ENCODE measurements at regions not wholly inside any gene's neighbourhood (a gene's known extent, or its start where the extent isn't known, plus 50 kb on each side); places are given as distances from the start of the nearest gene placed in this dataset.

- no peak for TF ChIP-seq CTCF (conservative IDR thresholded peaks at IDR 0.05)
- no peak overlapping the region for H3K4me3 ChIP-seq (ENCODE audit: low read length)
- no peaks in the 10 kb centered on the region for H3K4me1 ChIP-seq (ENCODE audit: control insufficient read depth, insufficient read depth, low read length)
- Mint-ChIP-seq H3K36me3 (ENCODE audit: low read depth) (no peaks in the 10 kb centered on the region), H3K4me3 (no peak overlapping the region), H3K27me3 (ENCODE audit: insufficient read depth) (no peaks in the 10 kb centered on the region), H3K27ac (no peak overlapping the region), H3K9me3 (no peaks in the 10 kb centered on the region), H3K4me1 (no peaks in the 10 kb centered on the region)
- no peaks in the 10 kb centered on the region for H3K27me3 ChIP-seq (ENCODE audit: control insufficient read depth, insufficient read depth, low read length, poor library complexity, severe bottlenecking)
- no peaks in the 10 kb centered on the region for H3K9me3 ChIP-seq (ENCODE audit: control insufficient read depth, low read length)
- 98 to 100% methylated on average over 1 to 2 of the region's 2 CpGs for WGBS, 2 experiments (ENCODE audit: insufficient coverage in 1 of 2, insufficient read length in 1 of 2)
- H3K36me3 ChIP-seq (ENCODE audit: control insufficient read depth, insufficient read depth, low read length) = no peaks in the 10 kb centered on the region
- no peak for DNase-seq
- H3K27ac ChIP-seq (ENCODE audit: low read depth, low read length) = no peak overlapping the region
- no peak overlapping the region for H3K9ac ChIP-seq (ENCODE audit: extremely low read depth, low read length, poor library complexity, severe bottlenecking)
Observed at GRCh38 chr18:60950634-60951033, 382.6 kb upstream of the CDH20 start.

GRCh38 chr18:60951091-60951490 is 382.1 kb upstream of the CDH20 start:
- TF ChIP-seq CTCF (conservative IDR thresholded peaks at IDR 0.05) = no peak
- no peaks in the 10 kb centered on the region for H3K4me1 Mint-ChIP-seq
- WGBS, 2 experiments (ENCODE audit: insufficient coverage in 1 of 2, insufficient read length in 1 of 2) = 95 to 100% methylated on average over 1 to 2 of the region's 2 CpGs
- H3K36me3 ChIP-seq (ENCODE audit: control insufficient read depth, insufficient read depth, low read length) = no peaks in the 10 kb centered on the region
- no peaks in the 10 kb centered on the region for H3K4me1 ChIP-seq (ENCODE audit: control insufficient read depth, insufficient read depth, low read length)
- no peak overlapping the region for H3K4me3 Mint-ChIP-seq
- no peaks in the 10 kb centered on the region for H3K36me3 Mint-ChIP-seq (ENCODE audit: low read depth)
- no peak for DNase-seq
- H3K9ac ChIP-seq (ENCODE audit: extremely low read depth, low read length, poor library complexity, severe bottlenecking) = no peak overlapping the region
- H3K27me3 Mint-ChIP-seq (ENCODE audit: insufficient read depth) = no peaks in the 10 kb centered on the region
- no peaks in the 10 kb centered on the region for H3K9me3 Mint-ChIP-seq
- H3K27me3 ChIP-seq (ENCODE audit: control insufficient read depth, insufficient read depth, low read length, poor library complexity, severe bottlenecking) = no peaks in the 10 kb centered on the region
- H3K9me3 ChIP-seq (ENCODE audit: control insufficient read depth, low read length) = no peaks in the 10 kb centered on the region
- no peak overlapping the region for H3K27ac ChIP-seq (ENCODE audit: low read depth, low read length)
- no peak overlapping the region for H3K4me3 ChIP-seq (ENCODE audit: low read length)
- H3K27ac Mint-ChIP-seq = no peak overlapping the region

- H3K36me3 Mint-ChIP-seq (ENCODE audit: low read depth) = no peaks in the 10 kb centered on the region
- no peak overlapping the region for H3K4me3 Mint-ChIP-seq
- no peak overlapping the region for H3K9ac ChIP-seq (ENCODE audit: extremely low read depth, low read length, poor library complexity, severe bottlenecking)
- TF ChIP-seq CTCF (conservative IDR thresholded peaks at IDR 0.05) = no peak
- no peaks in the 10 kb centered on the region for H3K27me3 ChIP-seq (ENCODE audit: control insufficient read depth, insufficient read depth, low read length, poor library complexity, severe bottlenecking)
- 86 to 100% methylated on average over 2 of the region's 2 CpGs for WGBS, 2 experiments (ENCODE audit: insufficient coverage in 1 of 2, insufficient read length in 1 of 2)
- no peaks in the 10 kb centered on the region for H3K27me3 Mint-ChIP-seq (ENCODE audit: insufficient read depth)
- H3K4me1 Mint-ChIP-seq = peaks cover 1% of the 10 kb centered on the region
- no peaks in the 10 kb centered on the region for H3K36me3 ChIP-seq (ENCODE audit: control insufficient read depth, insufficient read depth, low read length)
- no peak overlapping the region for H3K27ac ChIP-seq (ENCODE audit: low read depth, low read length)
- no peak overlapping the region for H3K4me3 ChIP-seq (ENCODE audit: low read length)
- DNase-seq = no peak
- peaks cover 4% of the 10 kb centered on the region for H3K9me3 ChIP-seq (ENCODE audit: control insufficient read depth, low read length)
- no peaks in the 10 kb centered on the region for H3K9me3 Mint-ChIP-seq
- H3K4me1 ChIP-seq (ENCODE audit: control insufficient read depth, insufficient read depth, low read length) = no peaks in the 10 kb centered on the region
- H3K27ac Mint-ChIP-seq = no peak overlapping the region
Observed at GRCh38 chr18:60962625-60963024, 370.6 kb upstream of the CDH20 start.
